ENCODE measurements at regions not wholly inside any gene's neighbourhood (a gene's known extent, or its start where the extent isn't known, plus 50 kb on each side); places are given as distances from the start of the nearest gene placed in this dataset.
"Not testable (repeated sequence)": the region's sequence is repeated elsewhere in the genome, so short reads cannot be mapped to it uniquely, and the experiment has no call there.

GRCh38 chr2:129554373-129554772, 425.1 kb upstream of the RAB6C start:
- no peak for DNase-seq

DNA sequence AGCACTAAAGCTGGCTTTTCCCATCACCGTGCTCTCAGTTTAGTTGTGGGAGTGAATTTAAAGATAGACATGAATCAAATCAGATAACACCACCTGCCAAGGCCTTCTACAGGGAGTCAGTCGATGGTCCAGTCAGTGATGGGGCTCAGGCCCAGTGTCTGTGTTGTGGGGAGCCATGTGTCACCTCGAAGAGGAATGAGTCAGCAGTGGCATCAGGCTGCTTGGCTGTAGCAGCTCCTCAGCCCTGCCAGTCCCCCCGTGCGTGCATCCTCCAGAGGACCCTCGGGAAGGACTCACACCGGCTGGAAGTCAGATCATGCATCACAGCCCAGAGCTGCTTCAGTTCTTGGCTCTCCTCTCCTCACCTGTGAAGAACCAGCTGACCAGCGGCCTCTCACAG, 420.4 kb upstream of the RAB6C start:
- no peak for DNase-seq

GRCh38 chr2:129565551-129566109, 413.8 kb upstream of the RAB6C start:
- no peak for DNase-seq

GRCh38 chr2:129570812-129571211, 408.7 kb upstream of the RAB6C start:
- not testable (repeated sequence) for DNase-seq

GRCh38 chr2:129575431-129575830, 404.0 kb upstream of the RAB6C start:
- DNase-seq, result no peak

DNA sequence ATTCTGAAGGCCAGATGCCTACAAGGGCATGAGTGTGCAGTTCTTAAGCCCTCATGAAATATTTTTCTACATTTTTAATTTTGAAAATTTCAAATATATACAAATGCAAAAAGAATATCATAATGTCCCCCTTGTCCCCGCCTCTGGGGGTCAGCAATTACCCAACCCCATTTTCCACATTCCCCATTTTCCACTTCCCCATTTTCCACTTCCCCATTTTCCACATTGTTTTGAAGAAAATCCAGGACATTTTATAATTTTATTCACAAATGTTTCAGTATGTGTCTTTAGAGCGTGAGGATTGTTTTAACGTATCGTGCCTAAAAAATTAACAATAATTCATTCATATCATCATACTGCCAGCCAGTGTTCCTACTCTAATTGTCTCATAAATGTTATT, 403.6 kb upstream of the RAB6C start:
- no peak for DNase-seq

- DNase-seq, result no peak
These were observed 399.5 kb upstream of the RAB6C start for GRCh38 chr2:129580001-129580400.

DNA sequence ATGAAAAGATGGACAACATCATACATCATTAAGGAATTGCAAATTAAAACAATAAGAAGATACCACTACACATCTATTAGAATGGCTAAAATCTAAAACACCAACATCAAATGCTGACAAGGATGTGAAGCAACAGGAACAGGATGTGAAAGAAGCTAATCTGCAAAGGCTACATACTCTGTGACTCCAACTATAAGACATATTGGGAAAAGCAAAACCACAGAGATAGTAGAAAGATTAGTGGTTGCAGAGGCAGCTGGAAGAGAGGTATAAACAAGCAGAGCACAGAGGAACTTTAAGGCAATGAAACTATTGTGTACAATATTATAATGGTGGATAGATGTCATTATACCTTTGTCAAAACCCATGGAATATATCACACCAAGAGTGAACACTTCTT, 393.7 kb upstream of the RAB6C start:
- no peak for DNase-seq

- DNase-seq, result no peak
These were observed 391.9 kb upstream of the RAB6C start for GRCh38 chr2:129587426-129588064.

DNA sequence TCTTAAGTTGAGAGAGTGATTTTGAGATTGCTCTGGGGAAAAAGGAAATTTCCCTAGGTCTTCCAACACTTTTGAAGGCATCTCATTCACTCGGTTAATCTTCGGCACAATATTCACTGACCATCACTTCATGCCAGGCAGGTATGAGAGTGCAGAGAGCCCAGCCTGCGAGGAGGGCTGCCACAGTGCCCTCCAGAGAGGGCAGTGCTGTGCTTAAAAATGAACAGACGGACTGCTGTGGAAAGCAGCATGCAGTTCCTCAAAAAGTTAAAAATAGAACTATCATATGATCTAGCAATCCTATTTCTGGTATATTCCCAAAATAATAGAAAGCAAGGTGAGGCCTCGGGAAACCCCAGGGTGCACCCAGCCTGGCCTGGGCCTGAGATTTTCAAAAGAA, 374.9 kb upstream of the RAB6C start:
- DNase-seq, result no peak

GRCh38 chr2:129605646-129606045, 373.8 kb upstream of the RAB6C start:
- DNase-seq, result no peak

GRCh38 chr2:129606496-129607270, 372.8 kb upstream of the RAB6C start:
- no peak for DNase-seq

- DNase-seq, result no peak
These were observed 370.2 kb upstream of the RAB6C start for GRCh38 chr2:129609224-129609623.

- DNase-seq, result no peak
These were observed 368.7 kb upstream of the RAB6C start for GRCh38 chr2:129610766-129611165.

DNA sequence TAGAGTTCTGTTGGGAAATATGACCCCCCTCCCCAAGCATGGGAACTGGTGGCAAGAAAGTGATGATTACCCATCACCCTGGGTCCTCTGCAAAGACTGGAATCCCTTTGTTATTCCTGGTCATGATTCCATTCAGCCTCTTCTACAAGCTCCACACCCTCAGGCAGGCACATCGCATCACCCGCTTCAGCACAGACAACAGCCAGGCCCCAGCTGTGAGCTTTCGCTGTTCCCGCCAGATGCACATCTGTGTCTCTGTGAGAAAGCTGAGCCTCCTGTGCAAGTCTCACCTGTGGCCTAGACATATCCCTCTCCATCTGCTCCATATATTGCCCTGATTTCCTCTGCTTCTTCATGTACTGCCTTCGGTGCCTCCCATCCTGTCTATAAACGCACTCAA, 368.0 kb upstream of the RAB6C start:
- DNase-seq, result no peak

GRCh38 chr2:129619471-129619870, 360.0 kb upstream of the RAB6C start:
- no peak for DNase-seq

GRCh38 chr2:129620411-129620810, 359.1 kb upstream of the RAB6C start:
- no peak for DNase-seq

DNA sequence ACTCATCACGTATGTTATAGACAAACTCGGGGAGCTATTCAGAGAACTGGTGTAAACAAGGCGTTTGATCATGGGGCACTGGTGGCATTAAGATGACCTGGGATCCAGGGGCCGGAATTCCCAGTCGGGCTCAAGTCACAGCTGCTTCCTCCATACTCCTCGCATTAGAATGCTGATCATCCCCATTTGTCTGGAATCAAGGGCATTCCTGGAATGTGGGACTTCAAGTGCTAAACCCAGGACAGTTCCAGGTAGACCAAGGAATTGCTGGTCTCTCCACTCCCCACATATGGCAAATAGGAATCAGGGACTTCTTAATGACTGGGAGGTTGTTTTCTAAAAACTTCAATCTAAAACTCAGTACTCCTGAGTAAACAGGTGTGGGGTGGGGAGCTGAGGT, 355.7 kb upstream of the RAB6C start:
- no peak for DNase-seq

DNA sequence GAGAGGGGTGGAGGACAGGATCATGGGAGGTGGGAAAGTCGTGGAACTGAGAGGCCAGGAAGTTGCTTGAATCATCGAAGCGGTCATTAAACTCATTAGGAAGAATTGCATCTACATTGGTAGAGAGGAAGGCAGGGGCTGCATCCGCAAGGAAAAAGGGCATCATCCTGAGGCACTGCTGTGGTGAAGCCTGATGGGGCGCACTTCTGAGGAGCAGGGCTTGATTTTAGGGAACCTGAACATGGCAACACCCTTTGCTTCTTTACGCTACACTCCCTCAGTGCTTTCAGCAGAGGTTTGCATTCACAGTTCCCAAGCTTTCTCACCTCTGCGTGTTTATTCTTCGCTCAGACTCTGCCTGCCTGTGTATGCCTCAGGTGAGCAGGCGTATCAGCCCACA, 352.0 kb upstream of the RAB6C start:
- no peak for DNase-seq

DNA sequence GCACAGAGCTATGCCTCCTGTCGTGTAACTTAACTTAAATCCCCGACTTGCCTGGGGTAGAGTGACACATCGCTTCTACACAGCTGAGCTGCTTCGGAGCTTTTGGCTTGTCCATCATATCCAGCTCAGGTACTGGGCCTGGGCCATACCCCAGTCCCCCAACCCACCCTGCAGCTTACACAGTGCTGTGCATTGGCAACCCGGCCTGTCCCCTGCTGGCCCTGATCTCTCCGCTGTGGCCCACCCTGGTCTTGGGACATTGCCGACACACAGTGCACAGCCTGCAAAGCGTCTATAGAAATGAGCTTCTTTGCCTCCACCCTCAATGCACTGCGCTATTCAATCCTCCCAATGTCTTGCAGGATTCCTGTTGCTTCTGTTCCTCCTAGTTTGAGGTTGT, 342.8 kb upstream of the RAB6C start:
- DNase-seq, result no peak

DNA sequence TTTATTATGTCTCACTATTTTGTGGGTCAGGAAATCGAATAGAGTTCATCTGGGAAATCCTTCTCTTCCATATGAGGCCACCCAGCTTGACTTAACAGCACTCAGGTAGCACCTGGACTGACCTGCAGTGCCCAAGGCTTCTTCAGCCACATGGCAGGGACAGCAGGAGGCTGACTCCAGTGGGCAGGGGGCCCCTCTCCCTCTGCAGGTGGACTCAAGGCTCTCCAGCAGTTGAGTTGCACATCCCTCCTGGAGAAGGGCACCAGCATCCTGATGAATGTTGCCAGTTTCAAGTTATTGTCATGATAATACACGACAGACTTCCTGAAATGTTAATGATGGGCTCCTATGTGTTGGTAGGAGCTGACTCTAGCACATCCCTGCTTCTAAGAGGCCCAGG, 338.1 kb upstream of the RAB6C start:
- DNase-seq, result no peak

- DNase-seq, result no peak
These were observed 336.9 kb upstream of the RAB6C start for GRCh38 chr2:129642526-129643043.

GRCh38 chr2:129645335-129645734, 334.1 kb upstream of the RAB6C start:
- no peak for DNase-seq

DNA sequence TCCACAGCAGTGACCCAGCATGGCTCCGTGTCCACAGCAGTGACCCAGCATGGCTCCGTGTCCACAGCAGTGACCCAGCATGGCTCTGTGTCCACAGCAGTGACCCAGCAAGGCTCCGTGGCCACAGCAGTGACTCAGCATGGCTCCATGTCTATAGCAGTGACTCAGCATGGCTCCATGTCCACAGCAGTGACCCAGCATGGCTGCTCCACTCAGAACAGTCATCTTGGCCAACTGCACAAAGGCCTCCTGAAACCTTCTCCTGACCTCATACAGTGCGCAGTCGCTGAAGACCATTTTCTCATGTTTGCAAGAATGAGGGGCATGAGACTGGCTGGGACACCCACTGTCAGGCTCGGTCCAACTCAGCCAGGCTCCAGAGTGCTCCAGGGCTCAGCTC, 333.4 kb upstream of the RAB6C start:
- DNase-seq, result no peak

Data from GDM1 (cell line).